Endothelial cell of umbilical vein (primary cell): ENCODE measurements at regions not wholly inside any gene's neighbourhood (a gene's known extent, or its start where the extent isn't known, plus 50 kb on each side); places are given as distances from the start of the nearest gene placed in this dataset.

Source experiments
- EZH2 ChIP-seq: IDR thresholded peaks from 2 replicates; pipeline ENCODE4 v1.6.1; 2012; ENCODE audit warnings: borderline replicate concordance, low read depth, mild to moderate bottlenecking, moderate library complexity, low read length, inconsistent platforms; ENCODE audit not compliant: severe bottlenecking
- GATA2 ChIP-seq: IDR thresholded peaks from 2 replicates; pipeline ENCODE4 v1.7.0; 2011; ENCODE audit warnings: low read depth, mild to moderate bottlenecking, moderate library complexity, mixed read lengths, low read length; ENCODE audit not compliant: insufficient read length, insufficient read depth
- POLR2A ChIP-seq: IDR thresholded peaks from 2 replicates; pipeline ENCODE4 v1.6.1; 2012; ENCODE audit warnings: low read depth, mild to moderate bottlenecking, control low read depth, low read length
- POLR2AphosphoS5 ChIP-seq: IDR thresholded peaks from 2 replicates; pipeline ENCODE4 v1.6.1; 2012; ENCODE audit warnings: low read depth, mild to moderate bottlenecking, control low read depth, low read length, moderate library complexity; ENCODE audit not compliant: insufficient read depth
- TF ChIP-seq, protein P1 (sequence below), 2 donors: IDR thresholded peaks; 1 replicate in 1 of 2; 2 replicates in 1 of 2; pipeline ENCODE4 v1.5.1; 2011; ENCODE audit warnings: low read length in 2 of 2, mild to moderate bottlenecking in 2 of 2, moderate library complexity in 2 of 2, control low read depth in 1 of 2, inconsistent platforms in 1 of 2, low read depth in 1 of 2; ENCODE audit not compliant: insufficient read depth in 1 of 2; ENCODE audit errors: extremely low read depth in 1 of 2
- TF ChIP-seq, protein P2 (sequence below): IDR thresholded peaks from 2 replicates; pipeline ENCODE4 v1.6.1; 2011; ENCODE audit not compliant: insufficient read depth, insufficient read length

GRCh38 chr9:22274477-22274876, 172.1 kb upstream of the DMRTA1 start:
- TF ChIP-seq, protein P1, sequence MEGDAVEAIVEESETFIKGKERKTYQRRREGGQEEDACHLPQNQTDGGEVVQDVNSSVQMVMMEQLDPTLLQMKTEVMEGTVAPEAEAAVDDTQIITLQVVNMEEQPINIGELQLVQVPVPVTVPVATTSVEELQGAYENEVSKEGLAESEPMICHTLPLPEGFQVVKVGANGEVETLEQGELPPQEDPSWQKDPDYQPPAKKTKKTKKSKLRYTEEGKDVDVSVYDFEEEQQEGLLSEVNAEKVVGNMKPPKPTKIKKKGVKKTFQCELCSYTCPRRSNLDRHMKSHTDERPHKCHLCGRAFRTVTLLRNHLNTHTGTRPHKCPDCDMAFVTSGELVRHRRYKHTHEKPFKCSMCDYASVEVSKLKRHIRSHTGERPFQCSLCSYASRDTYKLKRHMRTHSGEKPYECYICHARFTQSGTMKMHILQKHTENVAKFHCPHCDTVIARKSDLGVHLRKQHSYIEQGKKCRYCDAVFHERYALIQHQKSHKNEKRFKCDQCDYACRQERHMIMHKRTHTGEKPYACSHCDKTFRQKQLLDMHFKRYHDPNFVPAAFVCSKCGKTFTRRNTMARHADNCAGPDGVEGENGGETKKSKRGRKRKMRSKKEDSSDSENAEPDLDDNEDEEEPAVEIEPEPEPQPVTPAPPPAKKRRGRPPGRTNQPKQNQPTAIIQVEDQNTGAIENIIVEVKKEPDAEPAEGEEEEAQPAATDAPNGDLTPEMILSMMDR (IDR thresholded peaks at IDR 0.05; ENCODE audit: extremely low read depth in 1 of 2, insufficient read depth in 1 of 2, low read depth in 1 of 2, low read length in 2 of 2), result no peak
- TF ChIP-seq EZH2 (no peak), POLR2A (no peak), POLR2AphosphoS5 (no peak), GATA2 (no peak)
- TF ChIP-seq, protein P2, sequence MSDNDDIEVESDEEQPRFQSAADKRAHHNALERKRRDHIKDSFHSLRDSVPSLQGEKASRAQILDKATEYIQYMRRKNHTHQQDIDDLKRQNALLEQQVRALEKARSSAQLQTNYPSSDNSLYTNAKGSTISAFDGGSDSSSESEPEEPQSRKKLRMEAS, result no peak
